A673 (cell line): ENCODE measurements at regions not wholly inside any gene's neighbourhood (a gene's known extent, or its start where the extent isn't known, plus 50 kb on each side); places are given as distances from the start of the nearest gene placed in this dataset.

Experiments
- CTCF ChIP-seq: fragments of 300-800, 200-600 bp; sonication (generic); conservative IDR thresholded peaks from 2 replicates; pipeline ENCODE4 v1.5.1; 2017; ENCODE audit warnings: low read depth, mild to moderate bottlenecking, antibody characterized with exemption, low read length, moderate library complexity, mixed read lengths
- EZH2 ChIP-seq: fragments of 200-600 bp; sonication (generic); IDR thresholded peaks from 2 replicates; pipeline ENCODE4 v1.6.1; 2017; ENCODE audit warnings: borderline replicate concordance, low read depth, mild to moderate bottlenecking, mixed read lengths, antibody characterized with exemption, low read length; ENCODE audit not compliant: poor library complexity, severe bottlenecking

GRCh38 chr3:89057398-89057797, 50.0 kb upstream of the EPHA3 start:
- TF ChIP-seq CTCF: no peak
- TF ChIP-seq EZH2: no peak
